ENCODE measurements at regions not wholly inside any gene's neighbourhood (a gene's known extent, or its start where the extent isn't known, plus 50 kb on each side); places are given as distances from the start of the nearest gene placed in this dataset.
"Not testable (repeated sequence)": the region's sequence is repeated elsewhere in the genome, so short reads cannot be mapped to it uniquely, and the experiment has no call there.

GRCh38 chr5:166596043-166596442, 1695.4 kb upstream of the WWC1 start:
- DNase-seq (ENCODE audit: low read depth): no peak

GRCh38 chr5:166602271-166602670, 1689.2 kb upstream of the WWC1 start:
- peak; percentile 3 for DNase-seq (ENCODE audit: low read depth)

- no peak for DNase-seq (ENCODE audit: low read depth)
These were observed 1673.9 kb upstream of the WWC1 start for GRCh38 chr5:166617507-166617906.

GRCh38 chr5:166618526-166618925, 1672.9 kb upstream of the WWC1 start:
- no peak for DNase-seq (ENCODE audit: low read depth)

- DNase-seq (ENCODE audit: low read depth): no peak
These were observed 1666.9 kb upstream of the WWC1 start for GRCh38 chr5:166624573-166624972.

- no peak for DNase-seq (ENCODE audit: low read depth)
These were observed 1666.1 kb upstream of the WWC1 start for GRCh38 chr5:166625210-166625865.

- no peak for DNase-seq (ENCODE audit: low read depth)
These were observed 1654.2 kb upstream of the WWC1 start for GRCh38 chr5:166637295-166637694.

GRCh38 chr5:166639151-166639550, 1652.3 kb upstream of the WWC1 start:
- no peak for DNase-seq (ENCODE audit: low read depth)

GRCh38 chr5:166640136-166640535, 1651.3 kb upstream of the WWC1 start:
- not testable (repeated sequence) for DNase-seq (ENCODE audit: low read depth)

GRCh38 chr5:166648736-166649135, 1642.7 kb upstream of the WWC1 start:
- DNase-seq (ENCODE audit: low read depth): no peak

- no peak for DNase-seq (ENCODE audit: low read depth)
These were observed 1641.8 kb upstream of the WWC1 start for GRCh38 chr5:166649676-166650075.

GRCh38 chr5:166651234-166651633, 1640.2 kb upstream of the WWC1 start:
- DNase-seq (ENCODE audit: low read depth): no peak

GRCh38 chr5:166671811-166672210, 1619.6 kb upstream of the WWC1 start:
- no peak for DNase-seq (ENCODE audit: low read depth)

GRCh38 chr5:166672431-166672830, 1619.0 kb upstream of the WWC1 start:
- DNase-seq (ENCODE audit: low read depth): no peak

GRCh38 chr5:166677891-166678290, 1613.6 kb upstream of the WWC1 start:
- no peak for DNase-seq (ENCODE audit: low read depth)

- DNase-seq (ENCODE audit: low read depth): no peak
These were observed 1612.1 kb upstream of the WWC1 start for GRCh38 chr5:166679331-166679730.

GRCh38 chr5:166695326-166695725, 1596.1 kb upstream of the WWC1 start:
- DNase-seq (ENCODE audit: low read depth): no peak

GRCh38 chr5:166708291-166708690, 1583.2 kb upstream of the WWC1 start:
- no peak for DNase-seq (ENCODE audit: low read depth)

- DNase-seq (ENCODE audit: low read depth): no peak
These were observed 1581.8 kb upstream of the WWC1 start for GRCh38 chr5:166709691-166710090.

GRCh38 chr5:166710271-166710670, 1581.2 kb upstream of the WWC1 start:
- no peak for DNase-seq (ENCODE audit: low read depth)

GRCh38 chr5:166712447-166713185, 1578.8 kb upstream of the WWC1 start:
- DNase-seq (ENCODE audit: low read depth): no peak

GRCh38 chr5:166713295-166713694, 1578.2 kb upstream of the WWC1 start:
- no peak for DNase-seq (ENCODE audit: low read depth)

GRCh38 chr5:166716856-166717492, 1574.5 kb upstream of the WWC1 start:
- DNase-seq (ENCODE audit: low read depth): no peak

Data from myocyte (in vitro differentiated cells).